ENCODE measurements at regions not wholly inside any gene's neighbourhood (a gene's known extent, or its start where the extent isn't known, plus 50 kb on each side); places are given as distances from the start of the nearest gene placed in this dataset.

- no peaks in the 10 kb centered on the region for H3K36me3 Mint-ChIP-seq
- H3K9me3 Mint-ChIP-seq, result no peaks in the 10 kb centered on the region
- H3K4me3 Mint-ChIP-seq, result no peak overlapping the region
- no peaks in the 10 kb centered on the region for H3K4me1 Mint-ChIP-seq
- H3K27ac Mint-ChIP-seq, result no peak overlapping the region
- peaks cover 67% of the 10 kb centered on the region for H3K27me3 Mint-ChIP-seq
- no peak for DNase-seq
These were observed 94.6 kb upstream of the ANO1 start for GRCh38 chr11:69983571-69983877.

- H3K36me3 Mint-ChIP-seq, result no peaks in the 10 kb centered on the region
- H3K4me3 Mint-ChIP-seq, result no peak overlapping the region
- DNase-seq, result no peak
- no peak overlapping the region for H3K27ac Mint-ChIP-seq
- no peaks in the 10 kb centered on the region for H3K4me1 Mint-ChIP-seq
- no peaks in the 10 kb centered on the region for H3K9me3 Mint-ChIP-seq
- H3K27me3 Mint-ChIP-seq, result peaks cover 71% of the 10 kb centered on the region
These were observed 94.1 kb upstream of the ANO1 start for GRCh38 chr11:69983897-69984438.

- DNase-seq, result no peak
- Mint-ChIP-seq H3K4me1 (no peaks in the 10 kb centered on the region), H3K27ac (no peak overlapping the region), H3K36me3 (no peaks in the 10 kb centered on the region), H3K4me3 (no peak overlapping the region), H3K27me3 (peaks cover 78% of the 10 kb centered on the region), H3K9me3 (no peaks in the 10 kb centered on the region)
These were observed 93.5 kb upstream of the ANO1 start for GRCh38 chr11:69984457-69985261.

- peaks cover 75% of the 10 kb centered on the region for H3K27me3 Mint-ChIP-seq
- DNase-seq, result no peak
- H3K4me1 Mint-ChIP-seq, result no peaks in the 10 kb centered on the region
- H3K27ac Mint-ChIP-seq, result no peak overlapping the region
- no peaks in the 10 kb centered on the region for H3K36me3 Mint-ChIP-seq
- no peaks in the 10 kb centered on the region for H3K9me3 Mint-ChIP-seq
- H3K4me3 Mint-ChIP-seq, result no peak overlapping the region
These were observed 92.8 kb upstream of the ANO1 start for GRCh38 chr11:69985331-69985640.

GRCh38 chr11:69985641-69986439 lies 92.3 kb upstream of the ANO1 start:
- DNase-seq, result no peak
- Mint-ChIP-seq H3K4me3 (no peak overlapping the region), H3K27me3 (peaks cover 75% of the 10 kb centered on the region), H3K27ac (no peak overlapping the region), H3K9me3 (no peaks in the 10 kb centered on the region), H3K36me3 (no peaks in the 10 kb centered on the region), H3K4me1 (no peaks in the 10 kb centered on the region)

- Mint-ChIP-seq H3K4me1 (no peaks in the 10 kb centered on the region), H3K27ac (no peak overlapping the region), H3K4me3 (no peak overlapping the region), H3K27me3 (peaks cover 75% of the 10 kb centered on the region), H3K36me3 (no peaks in the 10 kb centered on the region), H3K9me3 (no peaks in the 10 kb centered on the region)
- no peak for DNase-seq
These were observed 91.7 kb upstream of the ANO1 start for GRCh38 chr11:69986440-69986787.

- no peak for DNase-seq
- no peaks in the 10 kb centered on the region for H3K4me1 Mint-ChIP-seq
- H3K27me3 Mint-ChIP-seq, result peaks cover 72% of the 10 kb centered on the region
These were observed 91.3 kb upstream of the ANO1 start for GRCh38 chr11:69986830-69987229.

GRCh38 chr11:69992026-69992425 lies 86.1 kb upstream of the ANO1 start:
- no peak for DNase-seq
- Mint-ChIP-seq H3K27me3 (peaks cover 27% of the 10 kb centered on the region), H3K9me3 (no peaks in the 10 kb centered on the region), H3K36me3 (no peaks in the 10 kb centered on the region), H3K4me1 (no peaks in the 10 kb centered on the region), H3K4me3 (no peak overlapping the region), H3K27ac (no peak overlapping the region)

More at GRCh38 chr11:69986830-69987229, 91.3 kb upstream of the ANO1 start:
- no peak overlapping the region for H3K27ac Mint-ChIP-seq
- H3K4me3 Mint-ChIP-seq, result no peak overlapping the region
- no peaks in the 10 kb centered on the region for H3K9me3 Mint-ChIP-seq
- H3K36me3 Mint-ChIP-seq, result no peaks in the 10 kb centered on the region

GRCh38 chr11:69992943-69993694 lies 85.0 kb upstream of the ANO1 start:
- no peaks in the 10 kb centered on the region for H3K36me3 Mint-ChIP-seq
- peaks cover 20% of the 10 kb centered on the region for H3K27me3 Mint-ChIP-seq
- H3K9me3 Mint-ChIP-seq, result no peaks in the 10 kb centered on the region
- DNase-seq, result no peak
- H3K4me3 Mint-ChIP-seq, result no peak overlapping the region
- no peak overlapping the region for H3K27ac Mint-ChIP-seq
- H3K4me1 Mint-ChIP-seq, result no peaks in the 10 kb centered on the region

GRCh38 chr11:69994810-69995209 lies 83.3 kb upstream of the ANO1 start:
- Mint-ChIP-seq H3K4me1 (no peaks in the 10 kb centered on the region), H3K4me3 (no peak overlapping the region), H3K27me3 (peaks cover 10% of the 10 kb centered on the region), H3K9me3 (no peaks in the 10 kb centered on the region), H3K27ac (no peak overlapping the region), H3K36me3 (no peaks in the 10 kb centered on the region)
- no peak for DNase-seq

- no peaks in the 10 kb centered on the region for H3K4me1 Mint-ChIP-seq
- no peaks in the 10 kb centered on the region for H3K9me3 Mint-ChIP-seq
- no peak overlapping the region for H3K27ac Mint-ChIP-seq
- peaks cover 10% of the 10 kb centered on the region for H3K27me3 Mint-ChIP-seq
- no peak for DNase-seq
- no peak overlapping the region for H3K4me3 Mint-ChIP-seq
- no peaks in the 10 kb centered on the region for H3K36me3 Mint-ChIP-seq
These were observed 82.4 kb upstream of the ANO1 start for GRCh38 chr11:69995697-69996096.

GRCh38 chr11:69996451-69996850 lies 81.7 kb upstream of the ANO1 start:
- H3K4me1 Mint-ChIP-seq, result no peaks in the 10 kb centered on the region
- no peak for DNase-seq
- H3K27ac Mint-ChIP-seq, result no peak overlapping the region
- H3K27me3 Mint-ChIP-seq, result peaks cover 13% of the 10 kb centered on the region
- no peaks in the 10 kb centered on the region for H3K9me3 Mint-ChIP-seq
- H3K36me3 Mint-ChIP-seq, result no peaks in the 10 kb centered on the region
- H3K4me3 Mint-ChIP-seq, result no peak overlapping the region

GRCh38 chr11:69997352-69997751 lies 80.8 kb upstream of the ANO1 start:
- Mint-ChIP-seq H3K36me3 (no peaks in the 10 kb centered on the region), H3K4me3 (no peak overlapping the region), H3K27me3 (peaks cover 18% of the 10 kb centered on the region), H3K9me3 (no peaks in the 10 kb centered on the region), H3K27ac (no peak overlapping the region), H3K4me1 (peaks cover under 1% of the 10 kb centered on the region)
- DNase-seq, result no peak

GRCh38 chr11:69999721-70000120 lies 78.4 kb upstream of the ANO1 start:
- Mint-ChIP-seq H3K27ac (no peak overlapping the region), H3K27me3 (peaks cover 18% of the 10 kb centered on the region), H3K36me3 (no peaks in the 10 kb centered on the region), H3K4me3 (no peak overlapping the region), H3K9me3 (no peaks in the 10 kb centered on the region), H3K4me1 (peaks cover 4% of the 10 kb centered on the region)
- DNase-seq, result no peak

GRCh38 chr11:70000228-70000627 lies 77.9 kb upstream of the ANO1 start:
- peaks cover 4% of the 10 kb centered on the region for H3K4me1 Mint-ChIP-seq
- H3K4me3 Mint-ChIP-seq, result no peak overlapping the region
- H3K9me3 Mint-ChIP-seq, result no peaks in the 10 kb centered on the region
- H3K27me3 Mint-ChIP-seq, result peaks cover 18% of the 10 kb centered on the region
- H3K36me3 Mint-ChIP-seq, result no peaks in the 10 kb centered on the region
- DNase-seq, result no peak
- H3K27ac Mint-ChIP-seq, result no peak overlapping the region

Measured in activated naive CD8-positive, alpha-beta T cell treated with anti-CD3 and anti-CD28 coated beads for 36 hours (primary cell).